NOMO-1 treated with DMSO at 0.1 percent for 48 hours (cell line): ENCODE measurements at regions not wholly inside any gene's neighbourhood (a gene's known extent, or its start where the extent isn't known, plus 50 kb on each side); places are given as distances from the start of the nearest gene placed in this dataset.

ENCODE experiments used
- DNase-seq: peaks from one replicate; lab custom pipeline; 2025; ENCODE audit not compliant: unreplicated experiment; lab: John Stamatoyannopoulos, UW

DNA sequence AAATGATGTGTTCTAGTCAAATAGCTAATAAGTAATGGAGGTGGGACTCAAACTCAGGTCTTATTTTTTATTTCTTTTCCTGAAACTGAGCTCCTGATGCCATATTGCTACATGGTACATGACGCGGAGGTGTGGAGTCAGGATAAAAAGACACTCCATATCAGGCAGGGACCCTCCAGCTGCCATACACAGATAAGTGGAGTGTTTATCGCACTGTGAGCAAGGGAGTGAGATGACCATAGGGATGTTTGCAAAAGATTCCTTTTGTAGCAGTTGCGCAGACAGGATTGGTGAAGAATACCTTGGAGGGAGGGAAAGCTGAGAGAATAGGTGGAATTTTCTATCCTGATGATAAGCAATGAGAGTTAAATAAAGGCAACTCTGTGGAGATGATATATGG lies 657.2 kb downstream of the RNF144A start:
- DNase-seq: no peak

DNA sequence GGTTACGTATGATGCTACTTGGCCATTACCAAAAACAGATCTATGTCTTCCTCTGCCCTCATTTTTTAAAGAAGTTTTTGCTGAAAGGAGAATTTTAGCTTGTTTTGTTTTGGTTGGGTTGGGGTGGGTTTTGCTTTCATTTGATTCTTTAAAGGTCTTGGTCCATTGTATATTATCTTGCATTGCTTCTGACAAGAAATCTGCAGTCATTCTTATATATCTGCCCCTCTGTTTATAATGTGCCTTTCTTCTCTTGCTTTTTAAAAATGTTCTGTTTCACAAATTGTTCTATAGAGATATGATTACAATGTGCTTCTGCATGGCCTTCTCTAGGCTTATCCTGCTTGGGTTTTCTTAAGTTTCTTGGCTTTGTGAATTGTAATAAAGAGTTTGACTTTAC lies 660.6 kb downstream of the RNF144A start:
- no peak for DNase-seq

DNA sequence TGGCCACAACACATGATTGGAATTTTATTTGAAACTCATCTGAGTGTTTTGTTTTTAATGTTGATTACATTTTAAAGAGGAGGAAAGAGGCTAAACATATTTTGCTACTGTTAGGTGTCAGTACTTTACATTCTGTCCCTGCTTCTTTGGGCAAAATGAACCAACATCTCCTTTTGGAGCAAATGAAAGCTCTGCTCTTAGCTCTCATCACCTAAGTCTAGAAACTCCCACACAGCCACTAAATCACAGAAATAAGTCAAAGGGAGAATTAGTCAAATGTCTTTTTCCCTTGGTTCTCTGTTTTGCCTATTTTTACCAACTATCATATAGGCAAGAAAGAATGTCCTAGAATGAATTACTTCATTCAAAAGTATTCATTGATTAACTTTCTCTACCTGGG lies 666.8 kb downstream of the RNF144A start:
- DNase-seq: no peak

DNA sequence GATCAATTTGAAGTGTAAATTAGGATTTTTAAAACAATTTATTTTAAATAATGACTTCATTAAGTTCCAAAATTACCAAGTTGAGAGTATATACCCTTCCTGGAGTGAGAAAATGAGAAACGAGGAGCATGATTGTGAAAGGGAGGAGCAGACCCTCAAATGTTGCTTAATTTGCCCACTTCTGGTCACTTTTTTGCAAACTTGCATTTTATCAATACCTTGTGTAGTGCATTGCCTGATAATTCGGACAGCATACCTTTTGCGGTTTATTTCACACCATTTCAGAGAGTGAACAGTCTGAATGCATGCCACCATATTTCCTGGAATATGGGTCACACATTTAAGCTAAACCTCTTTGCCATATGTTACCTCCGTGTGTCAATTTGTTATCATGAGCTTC lies 669.7 kb downstream of the RNF144A start:
- DNase-seq: no peak

DNA sequence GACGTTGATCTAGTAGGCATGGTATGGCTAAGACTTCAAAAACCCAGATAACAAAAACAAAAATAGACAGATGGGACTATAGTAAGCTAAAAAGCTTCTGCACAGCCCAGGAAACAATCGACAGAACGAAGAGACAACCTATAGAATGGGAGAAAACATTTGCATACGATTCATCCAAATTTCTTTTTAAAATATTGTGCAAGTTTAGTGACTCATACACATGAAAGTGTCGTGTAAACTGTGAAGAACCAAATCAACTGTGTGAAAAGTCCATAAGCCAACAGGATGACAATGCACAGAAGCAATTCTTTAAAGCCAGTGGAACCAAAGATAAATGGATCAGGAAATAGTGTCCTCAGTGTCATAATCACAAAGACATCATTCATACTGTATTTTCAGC lies 671.1 kb downstream of the RNF144A start:
- DNase-seq: peak; percentile 78

DNA sequence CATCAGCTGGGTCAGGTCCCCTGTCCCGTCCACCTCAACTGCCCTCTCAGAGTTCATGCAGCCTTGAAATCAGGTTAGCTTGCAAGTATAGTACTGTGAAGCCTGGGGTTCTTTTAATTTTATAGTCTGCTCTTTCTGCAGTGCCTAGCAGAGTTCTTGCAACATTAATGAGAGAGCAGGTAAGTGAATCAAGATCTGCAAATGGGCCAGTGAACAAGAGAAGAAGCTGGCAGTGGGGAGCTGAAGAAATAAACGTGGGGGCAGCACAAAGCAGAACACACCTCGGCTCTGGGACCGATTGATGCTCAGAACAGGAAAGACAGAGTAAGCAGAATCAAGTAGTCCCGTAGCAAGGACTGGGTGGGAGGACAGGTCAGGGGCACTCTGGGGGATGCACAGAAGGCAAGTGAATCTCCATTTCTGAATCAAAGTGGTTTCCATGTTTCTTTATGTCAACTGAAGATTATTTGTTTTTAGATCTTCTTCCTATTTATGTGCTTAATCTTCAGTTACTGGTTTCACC lies 675.5 kb downstream of the RNF144A start:
- no peak for DNase-seq

DNA sequence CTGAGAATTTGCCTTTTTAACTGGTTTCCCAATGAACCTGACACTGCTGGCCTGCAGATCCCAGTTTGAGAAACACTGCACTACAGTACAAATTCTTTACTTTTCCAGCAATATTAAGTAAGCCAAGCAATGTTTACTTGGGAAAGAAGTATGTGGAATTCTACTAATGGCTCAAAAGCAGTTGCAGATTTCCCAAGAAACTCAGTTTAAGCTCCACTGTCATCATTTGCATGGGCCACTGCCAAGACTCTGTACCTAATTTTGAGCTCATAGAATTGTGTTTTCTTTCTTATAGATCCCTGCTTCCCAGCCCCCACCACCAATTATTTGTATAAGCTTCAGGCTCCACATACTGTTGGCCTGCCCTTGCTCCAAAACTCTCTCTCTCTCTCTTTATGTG lies 676.1 kb downstream of the RNF144A start:
- DNase-seq: peak; percentile 40

DNA sequence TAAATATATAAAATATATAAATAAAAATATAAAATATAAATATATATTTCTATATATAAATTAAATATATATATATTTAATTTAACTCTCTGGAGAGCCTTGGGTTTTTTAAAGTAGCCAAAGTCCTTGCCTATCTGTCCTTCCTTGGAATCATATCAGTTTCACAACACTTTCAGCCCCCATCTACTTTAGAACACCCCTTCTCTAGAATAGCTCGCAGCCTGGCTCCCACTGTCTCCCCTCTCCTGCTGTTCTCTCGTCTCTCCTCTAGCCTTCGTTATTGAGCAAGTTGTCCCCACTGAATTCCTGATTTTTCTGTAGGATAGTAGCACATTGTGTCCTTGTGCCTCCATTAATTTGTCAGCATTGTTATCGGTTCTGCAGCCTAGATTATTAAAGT lies 677.0 kb downstream of the RNF144A start:
- no peak for DNase-seq

DNA sequence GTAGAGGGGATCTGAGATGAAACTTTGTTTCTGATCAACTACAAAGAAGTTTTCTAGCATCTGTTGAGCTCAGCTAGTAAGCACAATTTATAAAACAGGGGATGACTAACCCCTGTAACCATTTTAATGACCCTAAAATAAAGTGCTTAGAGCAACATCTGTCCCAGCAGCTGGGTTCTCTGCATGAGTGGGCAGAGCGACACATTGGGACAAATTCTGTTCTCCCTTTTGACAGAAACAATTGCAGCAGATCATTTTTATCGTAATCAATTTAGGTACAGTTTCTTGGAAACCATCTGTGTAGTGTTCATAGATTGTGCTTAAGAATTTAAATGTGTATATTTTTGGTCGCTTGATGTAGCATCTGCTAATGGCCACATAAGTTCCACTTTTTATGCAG lies 678.0 kb downstream of the RNF144A start:
- DNase-seq: no peak

DNA sequence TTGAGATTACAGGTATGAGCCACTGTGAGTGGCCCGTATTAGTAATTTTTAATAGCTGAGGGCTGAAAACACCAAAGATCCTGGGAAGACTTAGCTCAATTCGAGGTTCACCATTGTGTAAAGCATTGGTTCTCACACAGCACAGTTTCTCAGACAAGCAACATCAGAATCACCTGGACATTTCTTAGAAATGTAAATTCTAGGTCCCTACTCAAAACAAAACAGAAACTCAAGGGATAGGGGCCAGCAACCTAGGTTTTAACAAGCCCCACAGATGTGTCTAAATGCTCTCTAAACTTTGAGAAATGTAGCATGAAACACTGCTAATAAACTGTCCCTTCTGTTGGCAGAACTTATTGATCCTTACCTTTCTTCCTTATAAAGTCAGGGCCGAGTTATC lies 681.2 kb downstream of the RNF144A start:
- no peak for DNase-seq

DNA sequence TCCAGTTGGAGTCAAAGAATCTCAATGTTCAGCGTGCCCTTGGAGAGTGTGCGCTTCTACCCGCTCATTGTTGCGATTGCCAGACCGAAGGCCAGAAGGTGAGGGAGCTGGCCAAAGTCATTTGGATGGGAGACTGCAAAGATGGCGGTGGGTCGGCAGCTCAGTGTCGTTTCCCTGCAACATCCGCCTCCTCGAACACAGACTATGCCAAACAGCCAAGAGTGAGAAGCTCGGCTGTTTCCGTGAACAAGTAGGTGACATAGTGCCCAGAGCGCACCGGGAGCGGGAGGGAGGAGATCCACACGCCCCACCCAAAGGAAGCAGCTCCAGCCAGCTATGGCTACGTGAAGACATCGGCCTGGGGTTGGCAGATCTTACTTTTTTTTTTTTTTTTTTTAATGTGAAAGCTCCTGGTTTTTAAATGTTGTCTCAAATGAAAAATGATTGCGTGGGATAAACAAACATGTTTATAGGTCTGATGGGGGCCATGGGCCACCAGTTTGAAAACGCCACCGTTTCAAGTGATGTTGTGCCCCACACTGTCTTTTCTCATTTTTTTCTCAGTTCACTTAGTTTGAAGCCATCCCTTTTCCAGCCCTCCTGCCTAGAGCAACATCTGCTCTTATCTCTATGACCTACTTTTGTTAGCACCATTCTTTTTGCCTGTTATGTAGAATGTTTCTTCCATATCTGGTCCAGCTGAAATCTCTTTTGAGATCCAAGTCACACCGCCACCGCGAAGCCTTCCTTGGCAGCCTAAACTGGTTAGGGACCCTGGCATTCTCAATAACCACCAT lies 682.4 kb downstream of the RNF144A start:
- DNase-seq: no peak

DNA sequence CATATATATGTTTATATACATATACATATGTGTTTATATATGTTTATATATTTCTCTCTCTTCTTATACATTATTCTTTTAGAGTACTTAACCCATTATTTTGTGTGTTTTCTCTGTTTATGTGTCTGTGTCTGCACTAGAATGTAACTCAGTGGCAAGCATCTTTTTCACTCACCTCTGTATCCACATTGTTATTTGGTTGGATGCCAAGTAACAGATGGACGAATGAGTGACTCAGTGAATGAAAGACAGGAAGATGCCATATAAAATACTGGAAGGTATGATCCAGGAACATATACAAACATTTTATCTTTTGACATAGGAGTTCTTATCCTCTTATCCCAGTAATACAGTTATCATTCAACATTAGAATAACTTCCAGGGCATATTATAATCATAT lies 684.8 kb downstream of the RNF144A start:
- no peak for DNase-seq

DNA sequence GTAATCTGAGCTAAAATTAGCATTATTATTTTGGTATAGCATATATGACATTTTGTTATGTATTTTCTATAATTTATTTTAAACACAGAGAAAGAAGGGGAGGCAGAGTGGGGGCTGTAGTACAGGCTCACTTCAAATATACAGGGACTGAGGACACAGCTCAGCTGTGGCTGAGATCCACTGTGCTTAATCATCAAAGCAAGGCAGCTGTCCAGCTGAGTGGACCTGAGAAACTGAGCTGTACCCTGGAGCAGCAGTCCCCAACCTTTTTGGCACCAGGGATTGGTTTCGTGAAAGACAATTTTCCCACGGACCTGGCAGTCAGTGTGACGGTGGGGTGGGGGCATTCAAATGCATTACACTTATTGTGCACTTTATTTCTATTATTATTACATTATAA lies 687.2 kb downstream of the RNF144A start:
- no peak for DNase-seq

DNA sequence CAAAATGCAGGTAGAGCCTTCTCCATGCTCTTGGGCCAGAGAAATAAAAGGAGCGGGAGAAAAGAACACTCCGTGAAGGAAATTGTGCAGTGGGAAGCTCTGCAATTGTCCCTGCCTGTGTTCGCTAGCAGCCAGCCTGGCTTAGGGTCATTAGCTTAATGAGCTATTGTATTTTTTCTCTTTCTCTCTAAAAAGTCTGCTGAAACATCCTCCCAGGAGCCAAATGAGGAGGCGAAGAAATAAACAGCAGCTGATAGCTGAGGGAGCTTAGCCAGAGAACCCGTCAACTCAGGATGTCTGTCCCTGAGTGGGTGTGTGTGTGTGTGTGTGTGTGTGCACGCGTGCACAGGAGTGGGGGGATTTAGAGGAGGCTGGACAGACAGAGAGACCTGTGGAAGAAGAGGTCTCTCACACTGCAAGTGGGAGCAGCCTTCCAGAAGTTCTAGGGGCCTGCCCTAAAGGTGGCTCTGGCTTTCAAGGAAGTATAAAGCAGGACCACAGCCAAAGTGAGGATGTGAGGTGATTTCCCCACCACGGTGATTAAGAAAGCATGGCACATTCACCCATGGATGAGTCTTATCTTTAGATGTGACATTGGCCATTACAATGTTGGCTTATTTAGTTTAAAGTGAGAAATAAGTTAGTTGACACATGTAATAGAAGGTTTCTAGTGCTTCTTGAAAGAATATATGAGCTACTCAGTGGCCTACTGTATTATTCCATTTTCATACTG lies 690.4 kb downstream of the RNF144A start:
- DNase-seq: no peak

DNA sequence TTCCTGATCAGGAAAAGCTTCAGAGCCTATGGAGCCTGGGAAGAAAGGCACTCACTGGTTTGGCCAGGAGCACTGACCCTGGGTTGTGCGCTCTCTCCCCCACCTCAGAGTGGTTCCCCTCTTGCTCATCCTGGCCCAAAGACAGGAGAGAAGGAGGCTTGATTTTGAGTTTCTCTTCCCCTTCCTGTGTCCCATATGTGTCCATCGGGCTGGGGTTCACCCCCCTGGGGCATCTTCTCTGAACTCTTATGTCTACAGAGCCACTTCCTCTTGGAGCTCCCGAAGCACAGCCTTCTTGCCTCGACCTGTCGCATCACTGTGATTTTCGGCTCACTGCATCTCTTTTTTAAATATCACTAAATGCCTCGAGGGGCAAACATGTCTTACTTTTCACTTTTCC lies 692.3 kb downstream of the RNF144A start:
- DNase-seq: peak; percentile 62

DNA sequence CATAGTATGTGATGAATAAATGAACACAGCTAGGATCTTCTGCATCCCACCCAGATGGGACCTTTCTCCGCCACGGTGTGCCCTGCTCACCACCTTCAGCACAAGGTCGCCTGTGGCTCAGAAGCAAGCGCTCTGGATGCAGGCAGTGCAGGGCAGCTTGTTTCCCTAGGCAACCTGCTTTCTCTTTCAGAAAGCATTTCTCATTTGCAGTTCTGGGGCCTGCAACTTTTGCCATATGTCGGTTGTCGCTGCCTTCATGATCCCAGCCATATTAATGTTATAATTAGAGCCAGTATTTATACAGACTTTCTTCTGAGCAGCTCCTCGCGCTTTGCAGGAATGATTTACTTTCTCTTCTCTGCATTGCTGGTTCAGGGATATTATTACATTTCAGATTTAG lies 692.8 kb downstream of the RNF144A start:
- no peak for DNase-seq

DNA sequence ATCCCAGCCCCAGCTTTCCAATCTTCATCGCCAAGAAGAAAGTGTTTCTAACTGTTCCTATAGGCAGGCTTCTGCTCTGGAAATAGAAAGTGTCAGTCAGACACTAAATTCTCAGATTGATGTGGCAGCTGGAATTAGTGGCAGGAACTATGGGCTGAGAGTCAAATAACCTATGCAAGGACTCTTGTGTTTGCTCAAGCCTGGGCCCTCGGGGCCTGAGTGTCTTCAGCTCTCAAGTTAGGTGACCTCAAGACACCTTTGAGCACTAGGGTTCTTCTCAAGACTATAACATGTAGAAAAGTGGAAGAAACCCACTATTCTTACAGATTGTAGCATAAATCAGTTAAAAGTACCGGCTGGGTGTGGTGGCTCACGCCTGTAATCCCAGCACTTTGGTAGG lies 694.5 kb downstream of the RNF144A start:
- DNase-seq: no peak

DNA sequence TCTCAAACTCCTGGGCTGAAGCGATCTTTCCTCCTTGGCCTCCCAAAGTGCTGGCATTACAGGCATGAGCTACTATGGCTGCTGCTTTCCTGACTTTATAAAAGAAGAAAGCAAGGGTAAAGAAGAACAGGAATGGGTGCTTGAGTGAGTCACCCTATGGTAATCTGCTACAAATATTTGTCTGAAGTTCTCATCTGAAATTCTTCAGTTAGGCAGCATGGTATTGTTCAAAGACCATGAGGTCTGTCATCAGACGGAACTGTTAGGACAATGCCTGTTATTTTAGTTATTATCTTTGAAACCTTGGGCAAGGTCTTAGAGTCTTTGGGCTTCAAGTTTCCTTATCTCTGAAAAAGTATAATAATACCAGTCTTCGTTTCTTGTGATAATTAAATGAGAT lies 695.8 kb downstream of the RNF144A start:
- DNase-seq: no peak

DNA sequence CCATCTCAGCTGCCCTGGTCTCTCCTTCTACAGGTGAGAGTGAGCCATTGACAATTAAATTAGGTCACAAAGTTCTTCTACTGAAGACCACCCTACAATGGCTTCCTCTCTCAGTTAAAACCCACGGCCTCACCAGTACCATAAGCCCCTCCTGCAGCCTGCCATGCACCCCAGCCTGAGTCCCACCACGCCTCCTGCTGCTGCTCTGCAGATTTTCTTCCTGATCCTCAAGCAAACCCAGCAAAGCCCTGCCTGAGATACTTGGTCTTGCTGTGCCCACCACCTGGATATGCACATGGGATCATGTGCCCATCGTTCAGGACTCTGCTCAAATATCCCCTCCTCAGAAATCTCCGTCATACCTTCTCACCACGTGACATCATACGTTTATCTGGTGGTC lies 696.6 kb downstream of the RNF144A start:
- DNase-seq: no peak

DNA sequence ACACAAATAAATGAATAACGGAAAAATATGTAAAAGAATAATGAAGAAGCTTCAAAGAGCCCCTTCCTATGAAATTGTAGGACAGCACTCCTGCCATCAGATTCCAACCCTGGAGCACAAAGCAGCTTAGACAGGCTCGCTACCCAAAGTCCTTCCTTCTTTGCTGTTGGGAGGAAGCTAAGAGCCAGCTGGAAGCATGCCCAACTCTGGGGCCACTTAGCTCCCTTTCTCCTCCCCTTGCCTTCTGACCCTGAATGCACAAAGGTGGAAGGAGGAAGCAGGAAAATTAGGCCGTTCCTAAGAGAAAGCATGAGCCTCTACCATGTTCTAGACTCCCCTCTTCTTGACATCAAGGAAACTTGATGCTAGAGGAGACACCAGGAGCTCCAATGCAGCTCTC lies 700.8 kb downstream of the RNF144A start:
- DNase-seq: no peak

DNA sequence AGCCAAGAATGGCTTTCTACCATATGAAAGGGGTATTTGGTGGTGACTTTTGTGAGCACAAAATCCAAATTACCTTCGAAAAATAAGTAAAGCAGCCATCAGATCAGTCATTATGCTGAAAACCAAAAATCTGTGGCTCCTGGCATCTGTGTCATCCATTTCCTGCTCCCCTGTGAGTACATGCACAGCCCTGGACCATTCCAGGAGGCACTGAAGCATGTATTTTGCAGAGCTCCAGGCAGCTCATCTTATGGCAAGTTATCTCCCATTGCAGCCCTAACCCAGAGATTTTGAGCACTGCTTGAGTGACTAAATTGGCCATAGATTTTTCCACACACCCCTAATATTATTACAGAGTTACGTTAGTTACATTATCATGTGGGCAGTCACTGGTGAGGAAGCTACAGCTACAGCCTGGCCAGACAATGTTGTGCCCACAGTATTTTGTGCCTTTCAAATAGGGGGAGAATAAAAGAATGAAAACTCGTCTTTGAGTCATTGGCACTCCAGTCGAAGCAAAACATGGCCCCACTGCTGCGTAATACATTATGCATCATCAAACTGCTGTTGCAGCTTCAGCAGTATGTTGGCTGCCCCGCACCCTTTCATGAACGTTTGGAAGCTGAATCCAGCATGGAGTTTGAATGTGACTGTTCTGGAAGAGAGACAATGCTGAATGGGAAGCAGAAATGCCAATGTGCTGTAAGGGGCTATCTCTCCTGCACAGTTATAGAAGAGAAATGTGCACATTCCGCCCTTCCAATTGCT lies 702.2 kb downstream of the RNF144A start:
- DNase-seq: no peak

DNA sequence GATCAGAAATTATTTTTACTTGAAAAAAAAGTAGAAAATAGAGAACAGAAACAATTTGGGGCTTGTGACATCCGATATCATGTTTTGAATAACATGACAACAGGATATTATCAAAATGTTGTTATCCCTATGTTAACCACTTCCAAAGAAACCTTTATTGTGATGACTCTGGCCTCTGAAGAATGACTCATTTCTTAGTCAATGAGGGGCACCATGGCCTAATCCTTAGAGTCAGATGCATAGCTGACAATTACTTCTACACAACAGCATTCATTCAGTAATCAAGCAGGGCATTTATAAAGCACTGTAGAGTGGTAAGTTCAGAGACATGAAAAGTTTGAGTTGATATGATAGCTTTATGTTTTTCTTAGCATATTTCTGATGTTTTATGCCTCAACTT lies 703.0 kb downstream of the RNF144A start:
- DNase-seq: peak; percentile 6
